LNCaP clone FGC (cell line): ENCODE measurements at regions not wholly inside any gene's neighbourhood (a gene's known extent, or its start where the extent isn't known, plus 50 kb on each side); places are given as distances from the start of the nearest gene placed in this dataset.

Source experiments
- DNase-seq: peaks from one replicate; pipeline ENCODE4 v3.0.0-alpha.2; 2011; ENCODE audit warnings: low read depth
- H3K4me3 ChIP-seq: 2 replicates; pipeline ENCODE4 v1.5.1; 2011; ENCODE audit warnings: mild to moderate bottlenecking, low read depth, low read length, control low read depth
- CTCF ChIP-seq: IDR thresholded peaks from 2 replicates; pipeline ENCODE4 v1.5.1; 2012; ENCODE audit warnings: mild to moderate bottlenecking; ENCODE audit not compliant: control insufficient read depth, insufficient read depth; ENCODE audit errors: extremely low read depth

DNA sequence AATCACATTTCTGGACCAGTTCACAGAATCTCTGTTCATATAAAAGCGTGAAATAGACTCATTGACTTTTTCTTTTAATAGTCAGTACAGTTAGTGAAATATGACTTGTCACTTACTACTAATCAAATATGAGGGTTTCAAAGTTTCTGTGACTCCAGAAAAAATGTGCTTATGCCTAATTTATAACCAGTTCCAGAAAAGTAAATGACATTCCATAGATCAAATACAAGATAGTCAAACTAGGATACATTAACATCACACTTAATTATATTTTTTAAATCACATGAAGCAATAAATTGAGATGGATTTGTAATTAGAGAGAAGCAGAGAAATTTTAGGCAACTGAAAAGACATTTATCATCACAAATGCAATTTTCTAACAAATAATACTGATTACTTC, 491.4 kb downstream of the KIF20B start:
- DNase-seq = no peak
- TF ChIP-seq CTCF = no peak
- no peak overlapping the region for H3K4me3 ChIP-seq

DNA sequence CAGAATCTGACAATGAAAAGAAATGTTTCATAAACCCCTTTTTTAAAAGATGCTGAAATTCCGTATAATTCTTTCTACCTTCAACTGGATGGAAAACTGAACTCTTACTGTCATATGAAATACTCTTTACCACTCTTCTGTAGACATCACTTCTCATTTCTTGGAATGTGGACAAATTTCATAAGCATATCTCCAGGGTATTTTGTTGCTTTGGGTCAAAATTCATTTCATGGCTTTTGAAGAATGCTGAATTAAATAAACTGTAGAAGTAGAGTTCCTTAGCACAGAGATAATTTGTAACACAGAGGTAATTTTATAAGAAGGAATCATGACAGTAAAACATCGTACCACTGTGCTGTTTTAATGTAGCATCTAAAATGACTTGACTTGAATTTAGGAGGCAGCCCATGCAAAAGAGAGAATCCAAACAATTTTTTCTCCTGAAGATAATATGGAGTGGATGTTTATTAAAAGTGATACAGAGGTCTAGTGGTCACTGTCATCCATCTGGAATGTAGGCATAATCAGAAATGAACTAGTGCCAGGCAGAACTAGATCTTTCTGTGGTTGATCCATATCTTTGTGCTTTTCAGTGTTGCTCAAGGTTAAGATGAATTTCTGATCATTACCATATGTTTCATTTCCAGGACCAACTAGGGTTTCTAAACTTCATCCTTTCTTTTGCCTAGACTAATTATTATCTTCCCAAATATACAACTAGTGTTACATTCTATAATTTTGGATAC, 492.0 kb downstream of the KIF20B start:
- no peak for DNase-seq
- TF ChIP-seq CTCF = no peak
- no peak overlapping the region for H3K4me3 ChIP-seq

- TF ChIP-seq CTCF = no peak
- H3K4me3 ChIP-seq = no peak overlapping the region
- DNase-seq = no peak
Observed at GRCh38 chr10:90195288-90195840, 494.0 kb downstream of the KIF20B start.

DNA sequence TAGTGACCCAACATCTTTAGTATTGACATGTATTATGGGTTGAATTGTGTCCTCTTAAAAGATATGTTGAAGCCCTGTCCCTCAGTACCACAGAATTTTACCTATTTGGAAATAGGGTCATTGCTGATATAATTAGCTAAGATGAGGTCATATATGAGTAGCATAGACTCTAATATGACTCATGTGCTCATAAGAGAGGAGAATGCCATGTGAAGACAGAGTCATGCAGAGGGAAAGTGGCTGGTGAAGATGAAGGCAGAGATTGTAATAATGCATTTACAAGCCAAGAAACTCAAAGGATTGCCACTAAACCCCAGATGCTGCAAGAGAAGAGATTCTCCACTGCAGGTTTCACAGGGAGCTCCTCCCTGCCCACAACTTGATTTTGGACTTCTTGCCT, 496.4 kb downstream of the KIF20B start:
- TF ChIP-seq CTCF = no peak
- H3K4me3 ChIP-seq = no peak overlapping the region
- DNase-seq = no peak

GRCh38 chr10:90199093-90199492, 497.7 kb downstream of the KIF20B start:
- TF ChIP-seq CTCF = no peak

DNA sequence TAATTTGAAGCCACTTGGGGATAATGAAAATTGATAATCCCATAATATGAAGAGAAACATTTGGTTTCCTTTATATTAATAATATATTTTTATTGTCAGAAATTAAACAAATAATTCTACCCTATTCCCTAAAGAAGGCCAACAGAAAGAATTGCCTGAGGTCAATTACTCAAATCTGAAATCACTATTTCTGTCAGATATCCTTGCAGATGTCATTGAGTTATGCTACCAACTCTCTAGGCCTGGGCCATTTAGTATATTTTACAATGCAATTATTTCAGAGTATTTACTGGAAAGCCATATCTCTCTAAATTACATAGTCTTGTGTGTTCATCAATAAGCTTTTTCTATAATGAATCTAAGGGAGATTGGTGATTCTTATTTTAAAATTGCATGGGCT, 498.1 kb downstream of the KIF20B start:
- TF ChIP-seq CTCF = no peak
- DNase-seq = no peak
- no peak overlapping the region for H3K4me3 ChIP-seq

More at GRCh38 chr10:90199093-90199492, 497.7 kb downstream of the KIF20B start:
- no peak for DNase-seq
- H3K4me3 ChIP-seq = no peak overlapping the region

DNA sequence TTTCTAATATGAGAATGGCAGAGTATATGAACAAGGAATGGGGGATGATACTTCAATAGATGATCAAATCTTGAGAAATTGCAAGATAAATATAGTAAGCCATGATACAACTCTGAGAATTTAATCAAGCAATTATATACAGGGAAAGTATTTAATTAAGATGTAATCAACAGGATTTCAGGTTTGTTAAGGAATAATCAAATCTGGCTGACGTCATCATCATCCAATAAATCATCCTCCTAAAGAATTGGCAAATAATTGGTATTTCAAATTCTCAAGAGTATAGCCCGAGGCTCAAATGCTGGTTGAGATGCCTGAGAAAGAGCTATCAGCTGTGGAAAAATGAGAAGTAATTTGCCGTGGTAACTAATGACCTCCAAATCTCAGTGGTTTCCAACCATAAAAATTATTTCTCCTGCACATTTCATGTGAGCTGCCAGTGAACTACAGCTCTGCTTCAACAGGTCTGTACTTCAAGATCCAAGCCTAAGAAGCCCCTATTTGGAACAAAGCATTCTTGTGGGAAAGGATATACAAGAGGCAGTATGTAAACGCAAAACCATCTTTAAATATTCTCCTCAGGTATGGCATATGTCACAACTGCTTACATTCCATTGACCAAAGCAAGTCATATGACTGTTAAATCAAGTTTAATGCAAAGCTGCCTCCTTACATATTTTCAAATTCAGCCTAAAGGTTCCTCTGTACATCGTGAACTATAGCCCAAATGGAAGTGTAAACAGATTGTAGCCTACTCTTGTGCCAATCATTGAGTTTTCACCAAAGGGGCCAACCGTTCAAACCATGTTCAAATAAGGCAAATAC, 503.0 kb downstream of the KIF20B start:
- no peak for DNase-seq
- TF ChIP-seq CTCF = no peak
- H3K4me3 ChIP-seq = no peak overlapping the region
